HG03354 (cell line): ENCODE measurements at regions not wholly inside any gene's neighbourhood (a gene's known extent, or its start where the extent isn't known, plus 50 kb on each side); places are given as distances from the start of the nearest gene placed in this dataset.

ENCODE experiments used
- ATAC-seq: cut with Tn5 transposase; IDR thresholded peaks from one replicate; pipeline ENCODE4 v1.9.1; 2021; ENCODE audit warnings: mild to moderate bottlenecking; ENCODE audit not compliant: unreplicated experiment, poor library complexity, severe bottlenecking

GRCh38 chr6:150710236-150710635 lies 110.6 kb downstream of the PLEKHG1 start:
- no peak for ATAC-seq

DNA sequence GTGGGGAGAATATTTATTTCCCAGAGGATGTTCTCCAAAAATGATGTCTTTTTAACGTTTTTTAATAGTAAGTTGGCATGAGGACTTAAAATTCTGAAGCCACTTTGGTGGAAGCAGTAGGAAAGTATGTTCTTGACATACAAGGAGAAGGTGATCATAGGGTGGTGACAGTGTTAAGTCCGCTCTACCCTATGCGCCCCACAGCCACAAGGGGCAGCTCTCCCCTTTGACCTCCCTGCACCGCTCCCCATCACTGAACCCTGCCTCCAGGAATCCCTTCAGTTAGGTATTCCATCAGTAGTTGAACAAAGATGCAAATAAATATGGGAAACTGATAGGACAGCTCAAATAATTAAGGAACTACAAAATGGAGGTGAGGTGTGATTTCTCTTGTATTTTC lies 111.4 kb downstream of the PLEKHG1 start:
- no peak for ATAC-seq

DNA sequence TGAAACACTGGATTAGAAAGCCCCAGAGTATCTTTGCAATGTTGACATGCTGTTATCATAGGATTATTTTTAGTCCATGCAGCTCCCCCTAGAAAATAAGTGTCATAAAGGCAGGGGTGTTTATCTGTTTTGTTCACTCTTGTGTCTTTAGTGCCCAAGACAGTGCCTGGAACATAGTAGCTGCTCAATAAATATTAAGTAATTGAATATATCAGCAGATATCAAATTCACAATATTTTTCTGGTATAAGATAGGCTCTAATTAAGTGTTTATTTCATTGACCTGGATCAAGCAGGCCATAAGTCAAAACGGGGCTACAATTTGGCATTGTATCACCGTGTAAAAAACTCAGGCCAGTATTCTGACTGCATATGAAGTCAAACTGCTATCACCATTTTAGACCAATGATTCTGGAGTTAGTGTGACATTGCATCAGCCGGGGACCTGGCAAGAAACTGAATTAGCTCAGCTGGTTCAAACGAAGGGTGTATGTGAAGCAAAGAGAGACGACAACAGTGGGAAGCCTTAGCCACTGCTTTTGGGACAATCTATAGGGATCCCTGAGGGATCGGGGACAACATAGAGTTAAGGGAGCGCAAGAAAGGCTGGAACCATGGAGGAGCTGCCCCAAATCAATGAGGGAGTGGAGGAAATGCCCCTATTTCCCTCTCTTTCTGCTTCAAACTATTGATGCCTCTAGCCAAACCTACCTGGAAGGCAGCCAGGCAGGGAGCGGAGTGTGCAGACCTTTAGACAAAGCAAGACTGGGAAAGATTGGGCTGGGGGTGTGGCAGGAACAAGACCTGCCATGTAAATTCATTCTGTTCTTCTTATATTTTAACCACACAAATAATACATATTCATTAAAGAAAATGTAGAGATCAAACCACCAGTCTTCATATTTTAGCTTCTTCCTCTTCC lies 112.2 kb downstream of the PLEKHG1 start:
- no peak for ATAC-seq

- ATAC-seq = no peak
Observed at GRCh38 chr6:150712505-150713252, 113.0 kb downstream of the PLEKHG1 start.

GRCh38 chr6:150713487-150713886 lies 113.8 kb downstream of the PLEKHG1 start:
- no peak for ATAC-seq

- no peak for ATAC-seq
Observed at GRCh38 chr6:150713931-150714330, 114.2 kb downstream of the PLEKHG1 start.

GRCh38 chr6:150715133-150715532 lies 115.4 kb downstream of the PLEKHG1 start:
- ATAC-seq = no peak

- no peak for ATAC-seq
Observed at GRCh38 chr6:150717419-150717818, 117.7 kb downstream of the PLEKHG1 start.

GRCh38 chr6:150719099-150719766 lies 119.5 kb downstream of the PLEKHG1 start:
- ATAC-seq = no peak

DNA sequence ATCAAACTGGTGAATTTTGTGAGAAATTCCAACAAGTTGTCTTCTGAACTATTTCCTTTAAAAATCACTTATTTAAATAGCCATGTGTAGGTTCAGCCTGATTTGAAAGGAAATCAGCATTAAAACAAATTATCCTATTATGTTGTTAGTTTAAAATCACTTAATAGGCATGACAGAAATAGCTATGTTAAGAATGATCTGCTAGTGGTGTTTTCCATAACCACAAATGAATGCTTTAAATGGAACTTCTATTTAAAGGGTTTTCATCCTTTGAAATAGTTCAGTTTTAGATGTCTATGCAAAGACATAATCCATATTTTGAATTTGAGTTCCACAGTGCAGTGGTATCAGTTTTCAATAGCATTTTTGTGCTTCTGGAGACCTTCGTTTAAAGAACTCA lies 120.1 kb downstream of the PLEKHG1 start:
- no peak for ATAC-seq

- peak; percentile 99 for ATAC-seq
Observed at GRCh38 chr6:150720774-150721233, 121.1 kb downstream of the PLEKHG1 start.

- ATAC-seq = no peak
Observed at GRCh38 chr6:150721418-150722266, 122.0 kb downstream of the PLEKHG1 start.

GRCh38 chr6:150722614-150723344 lies 123.1 kb downstream of the PLEKHG1 start:
- no peak for ATAC-seq

- no peak for ATAC-seq
Observed at GRCh38 chr6:150723345-150723658, 123.6 kb downstream of the PLEKHG1 start.

GRCh38 chr6:150723857-150724256 lies 124.2 kb downstream of the PLEKHG1 start:
- ATAC-seq = no peak

DNA sequence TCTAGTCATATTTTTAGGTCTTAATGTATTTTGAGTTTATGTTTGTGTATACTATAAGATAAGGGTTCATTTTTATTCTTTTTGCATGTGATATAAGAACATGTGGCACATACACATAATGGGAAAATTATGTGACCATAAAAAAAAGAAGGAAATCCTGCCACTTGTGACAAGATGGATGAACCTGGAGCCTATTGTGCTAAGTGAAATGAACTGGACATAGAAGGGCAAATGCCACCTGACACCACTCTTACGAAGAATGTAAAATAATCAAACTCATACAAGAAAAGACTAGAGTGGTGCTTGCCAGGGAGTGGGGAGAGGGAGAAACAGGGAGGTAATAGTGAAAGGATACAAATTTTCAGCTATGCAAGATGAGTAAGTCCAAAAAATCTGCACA lies 126.1 kb downstream of the PLEKHG1 start:
- ATAC-seq = no peak

- ATAC-seq = no peak
Observed at GRCh38 chr6:150729188-150729748, 129.6 kb downstream of the PLEKHG1 start.

GRCh38 chr6:150730801-150731457 lies 131.2 kb downstream of the PLEKHG1 start:
- ATAC-seq = no peak
